Activated naive CD8-positive, alpha-beta T cell (primary cell): ENCODE measurements at regions not wholly inside any gene's neighbourhood (a gene's known extent, or its start where the extent isn't known, plus 50 kb on each side); places are given as distances from the start of the nearest gene placed in this dataset.

Experiments
- H3K27ac Mint-ChIP-seq: one replicate; pipeline ENCODE4 v1.8.0; 2021; ENCODE audit warnings: mixed read lengths
- H3K27me3 Mint-ChIP-seq: one replicate; pipeline ENCODE4 v1.8.0; 2021; ENCODE audit warnings: mixed read lengths
- H3K36me3 Mint-ChIP-seq: one replicate; pipeline ENCODE4 v1.8.0; 2021; ENCODE audit warnings: mixed read lengths
- H3K4me1 Mint-ChIP-seq: one replicate; pipeline ENCODE4 v1.8.0; 2021; ENCODE audit warnings: low read depth, mixed read lengths
- H3K4me3 Mint-ChIP-seq: one replicate; pipeline ENCODE4 v1.8.0; 2021; ENCODE audit warnings: mild to moderate bottlenecking, mixed read lengths
- H3K9me3 Mint-ChIP-seq: one replicate; pipeline ENCODE4 v1.8.0; 2021; ENCODE audit warnings: low read depth, mixed read lengths

GRCh38 chr4:74663631-74664030, 130.7 kb downstream of the BTC start:
- Mint-ChIP-seq H3K9me3 (no peaks in the 10 kb centered on the region), H3K4me1 (no peaks in the 10 kb centered on the region), H3K27ac (no peak overlapping the region), H3K4me3 (no peak overlapping the region), H3K36me3 (no peaks in the 10 kb centered on the region), H3K27me3 (peaks cover 3% of the 10 kb centered on the region)

- no peak overlapping the region for H3K4me3 Mint-ChIP-seq
- peaks cover 3% of the 10 kb centered on the region for H3K27me3 Mint-ChIP-seq
- H3K9me3 Mint-ChIP-seq: no peaks in the 10 kb centered on the region
- no peaks in the 10 kb centered on the region for H3K4me1 Mint-ChIP-seq
- no peak overlapping the region for H3K27ac Mint-ChIP-seq
- no peaks in the 10 kb centered on the region for H3K36me3 Mint-ChIP-seq
Measured at GRCh38 chr4:74665346-74665745, 129.0 kb downstream of the BTC start.

GRCh38 chr4:74665876-74666275, 128.4 kb downstream of the BTC start:
- no peak overlapping the region for H3K27ac Mint-ChIP-seq
- H3K4me3 Mint-ChIP-seq: no peak overlapping the region
- no peaks in the 10 kb centered on the region for H3K36me3 Mint-ChIP-seq
- H3K9me3 Mint-ChIP-seq: no peaks in the 10 kb centered on the region
- no peaks in the 10 kb centered on the region for H3K4me1 Mint-ChIP-seq
- peaks cover 3% of the 10 kb centered on the region for H3K27me3 Mint-ChIP-seq

- no peaks in the 10 kb centered on the region for H3K36me3 Mint-ChIP-seq
- no peaks in the 10 kb centered on the region for H3K27me3 Mint-ChIP-seq
- no peaks in the 10 kb centered on the region for H3K9me3 Mint-ChIP-seq
- H3K27ac Mint-ChIP-seq: no peak overlapping the region
- H3K4me3 Mint-ChIP-seq: no peak overlapping the region
- H3K4me1 Mint-ChIP-seq: no peaks in the 10 kb centered on the region
Measured at GRCh38 chr4:74667438-74667837, 126.9 kb downstream of the BTC start.

- Mint-ChIP-seq H3K36me3 (no peaks in the 10 kb centered on the region), H3K9me3 (no peaks in the 10 kb centered on the region), H3K27me3 (no peaks in the 10 kb centered on the region), H3K27ac (no peak overlapping the region), H3K4me3 (no peak overlapping the region), H3K4me1 (no peaks in the 10 kb centered on the region)
Measured at GRCh38 chr4:74667944-74668343, 126.4 kb downstream of the BTC start.

- Mint-ChIP-seq H3K4me3 (no peak overlapping the region), H3K36me3 (no peaks in the 10 kb centered on the region), H3K4me1 (no peaks in the 10 kb centered on the region), H3K27ac (no peak overlapping the region), H3K9me3 (no peaks in the 10 kb centered on the region), H3K27me3 (no peaks in the 10 kb centered on the region)
Measured at GRCh38 chr4:74669702-74670101, 124.6 kb downstream of the BTC start.

- Mint-ChIP-seq H3K36me3 (no peaks in the 10 kb centered on the region), H3K4me1 (no peaks in the 10 kb centered on the region), H3K9me3 (no peaks in the 10 kb centered on the region), H3K27me3 (no peaks in the 10 kb centered on the region), H3K27ac (no peak overlapping the region), H3K4me3 (no peak overlapping the region)
Measured at GRCh38 chr4:74670583-74670982, 123.7 kb downstream of the BTC start.

- Mint-ChIP-seq H3K27ac (no peak overlapping the region), H3K4me3 (no peak overlapping the region), H3K4me1 (no peaks in the 10 kb centered on the region)
Measured at GRCh38 chr4:74671080-74671698, 123.1 kb downstream of the BTC start.

GRCh38 chr4:74674750-74675149, 119.6 kb downstream of the BTC start:
- no peak overlapping the region for H3K4me3 Mint-ChIP-seq
- H3K36me3 Mint-ChIP-seq: no peaks in the 10 kb centered on the region
- H3K9me3 Mint-ChIP-seq: no peaks in the 10 kb centered on the region
- H3K4me1 Mint-ChIP-seq: no peaks in the 10 kb centered on the region
- no peaks in the 10 kb centered on the region for H3K27me3 Mint-ChIP-seq
- H3K27ac Mint-ChIP-seq: no peak overlapping the region

More at GRCh38 chr4:74671080-74671698, 123.1 kb downstream of the BTC start:
- no peaks in the 10 kb centered on the region for H3K9me3 Mint-ChIP-seq
- no peaks in the 10 kb centered on the region for H3K36me3 Mint-ChIP-seq
- no peaks in the 10 kb centered on the region for H3K27me3 Mint-ChIP-seq

GRCh38 chr4:74675673-74676279, 118.5 kb downstream of the BTC start:
- Mint-ChIP-seq H3K36me3 (no peaks in the 10 kb centered on the region), H3K4me3 (no peak overlapping the region), H3K4me1 (no peaks in the 10 kb centered on the region), H3K27me3 (peaks cover 2% of the 10 kb centered on the region), H3K9me3 (peaks cover 5% of the 10 kb centered on the region), H3K27ac (no peak overlapping the region)

- H3K27ac Mint-ChIP-seq: no peak overlapping the region
- no peaks in the 10 kb centered on the region for H3K4me1 Mint-ChIP-seq
- no peaks in the 10 kb centered on the region for H3K36me3 Mint-ChIP-seq
- H3K27me3 Mint-ChIP-seq: peaks cover 6% of the 10 kb centered on the region
- peaks cover 6% of the 10 kb centered on the region for H3K9me3 Mint-ChIP-seq
- H3K4me3 Mint-ChIP-seq: no peak overlapping the region
Measured at GRCh38 chr4:74682567-74683359, 111.6 kb downstream of the BTC start.

- no peaks in the 10 kb centered on the region for H3K4me1 Mint-ChIP-seq
- H3K36me3 Mint-ChIP-seq: no peaks in the 10 kb centered on the region
- peaks cover 3% of the 10 kb centered on the region for H3K27me3 Mint-ChIP-seq
- H3K9me3 Mint-ChIP-seq: no peaks in the 10 kb centered on the region
- H3K4me3 Mint-ChIP-seq: no peak overlapping the region
- no peak overlapping the region for H3K27ac Mint-ChIP-seq
Measured at GRCh38 chr4:74692972-74693371, 101.4 kb downstream of the BTC start.
